NCI-H524 treated with DMSO at 0.1 percent for 48 hours (cell line): ENCODE measurements at regions not wholly inside any gene's neighbourhood (a gene's known extent, or its start where the extent isn't known, plus 50 kb on each side); places are given as distances from the start of the nearest gene placed in this dataset.
"Not testable (repeated sequence)": the region's sequence is repeated elsewhere in the genome, so short reads cannot be mapped to it uniquely, and the experiment has no call there.

Source experiments
- DNase-seq: peaks from one replicate; lab custom pipeline; 2025; lab: John Stamatoyannopoulos, UW

DNA sequence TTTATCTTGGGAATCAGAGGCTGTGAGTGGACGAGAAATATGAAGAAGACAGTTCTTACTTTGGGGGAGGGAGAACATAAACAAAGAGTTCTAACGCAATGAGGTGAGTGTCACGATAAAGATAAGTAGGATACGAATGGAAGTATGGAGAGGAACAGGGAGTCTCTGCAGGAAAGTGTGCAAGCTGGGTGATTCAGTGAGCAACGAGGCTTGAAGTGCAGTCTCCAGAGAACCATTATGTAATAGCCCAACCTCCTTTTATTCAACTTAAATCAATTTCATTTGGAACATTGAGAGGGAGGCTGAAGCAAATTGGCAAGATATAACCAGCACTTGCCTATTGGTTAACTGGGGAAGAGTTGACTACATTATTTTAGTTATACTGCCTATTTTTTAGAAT lies 99.3 kb upstream of the PLD5 start:
- no peak for DNase-seq

GRCh38 chr1:242623119-242623518 lies 98.6 kb upstream of the PLD5 start:
- DNase-seq: no peak

DNA sequence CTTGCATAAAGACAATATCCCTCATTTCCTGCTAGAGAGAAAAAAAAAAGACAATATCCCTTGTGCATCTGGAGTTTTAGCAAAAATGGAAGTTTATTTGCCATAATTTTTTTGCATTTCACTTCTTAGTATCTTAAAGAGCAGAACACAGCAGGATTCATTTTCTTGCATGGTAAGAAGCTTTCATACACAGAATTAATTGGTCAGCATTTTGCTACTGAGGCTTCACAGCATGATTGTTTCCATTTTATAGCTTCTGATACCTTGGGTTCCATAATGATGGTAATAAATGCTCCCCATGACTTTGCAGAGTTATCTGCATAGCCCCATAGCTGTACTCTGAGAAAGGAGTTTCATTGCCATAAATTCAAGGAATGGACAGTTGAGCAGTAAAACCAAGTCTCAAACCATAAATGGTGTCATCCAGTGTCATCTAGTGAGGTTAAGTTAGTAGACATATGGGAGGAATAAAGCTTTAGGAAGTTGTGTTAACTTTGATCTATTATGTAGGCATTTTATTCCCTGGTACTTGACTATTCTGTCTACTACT lies 88.8 kb upstream of the PLD5 start:
- no peak for DNase-seq

GRCh38 chr1:242610209-242610608 lies 85.7 kb upstream of the PLD5 start:
- no peak for DNase-seq

GRCh38 chr1:242605521-242605920 lies 81.0 kb upstream of the PLD5 start:
- DNase-seq: no peak

DNA sequence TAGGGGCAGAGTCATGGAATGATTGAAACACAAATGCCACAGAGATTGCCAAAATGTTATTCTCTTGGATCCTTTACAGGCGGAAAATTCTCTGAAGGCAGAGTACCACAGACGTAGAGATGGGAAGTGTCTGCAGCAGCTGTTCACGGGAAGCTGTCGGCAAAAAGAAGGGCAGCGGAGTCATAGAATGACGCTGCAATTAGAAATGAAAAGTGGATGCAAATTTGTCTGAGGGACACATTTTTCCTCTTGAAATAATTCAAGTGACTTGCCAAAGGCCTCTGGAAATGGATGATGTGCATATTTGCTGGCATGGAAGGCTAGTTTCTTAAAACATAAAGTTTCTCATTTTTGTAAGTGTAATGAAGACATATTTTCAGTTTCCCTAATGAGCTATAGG lies 77.5 kb upstream of the PLD5 start:
- DNase-seq: no peak

- DNase-seq: not testable (repeated sequence)
Measured at GRCh38 chr1:242593756-242594155, 69.3 kb upstream of the PLD5 start.

- DNase-seq: no peak
Measured at GRCh38 chr1:242586360-242586680, 61.8 kb upstream of the PLD5 start.

DNA sequence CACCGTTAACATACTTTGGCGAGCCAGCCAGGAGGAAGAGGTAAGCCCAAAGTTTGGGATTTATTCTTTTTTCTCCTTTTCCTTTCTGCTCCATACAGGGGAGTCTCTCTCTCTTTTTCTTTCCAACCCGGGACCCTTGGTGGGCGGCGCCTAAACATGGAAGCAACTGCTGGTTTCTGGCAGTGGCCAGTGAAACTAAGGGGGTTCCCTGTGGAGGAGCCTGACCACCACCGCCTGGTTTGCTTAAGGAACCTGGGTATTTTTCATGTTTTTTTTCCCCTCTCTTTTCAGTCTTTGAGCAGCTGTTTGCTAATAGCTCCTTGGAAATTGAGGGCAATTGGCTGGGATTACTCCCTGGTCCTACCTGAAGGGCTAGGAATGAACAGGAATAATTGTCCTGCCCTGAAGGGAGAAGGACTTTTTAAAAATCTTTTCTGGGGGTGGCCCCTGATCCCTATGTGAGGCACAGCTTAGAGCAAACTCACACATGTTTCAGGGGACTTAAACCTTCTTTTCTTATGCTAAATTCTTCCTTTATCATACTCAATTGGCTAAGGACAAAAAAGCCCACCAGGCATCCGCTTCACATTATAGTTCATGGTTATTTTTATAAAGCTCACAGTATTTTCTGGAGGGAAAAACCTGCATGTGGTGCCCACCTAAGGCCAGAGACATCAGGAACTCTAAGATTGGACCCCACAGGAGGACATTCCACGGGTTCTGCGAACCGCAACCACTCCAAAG lies 61.3 kb upstream of the PLD5 start:
- no peak for DNase-seq

- DNase-seq: no peak
Measured at GRCh38 chr1:242582669-242583068, 58.2 kb upstream of the PLD5 start.

- DNase-seq: no peak
Measured at GRCh38 chr1:242579528-242580235, 55.2 kb upstream of the PLD5 start.
